GM23248 (cell line): ENCODE measurements at regions not wholly inside any gene's neighbourhood (a gene's known extent, or its start where the extent isn't known, plus 50 kb on each side); places are given as distances from the start of the nearest gene placed in this dataset.

Experiments
- DNase-seq: peaks from one replicate; pipeline ENCODE4 v3.0.0-alpha.2; 2015
- H2AFZ ChIP-seq: fragments of 200-600 bp; sonication (generic); 2 replicates; pipeline ENCODE4 v1.6.1; 2016; ENCODE audit warnings: antibody characterized with exemption
- H3F3A ChIP-seq: fragments of 200-600 bp; sonication (generic); 2 replicates; pipeline ENCODE4 v1.6.1; 2016; ENCODE audit warnings: mild to moderate bottlenecking, antibody characterized with exemption, mixed run types; ENCODE audit not compliant: insufficient read depth
- H3K27ac ChIP-seq: fragments of 200-600 bp; sonication (generic); 2 replicates; pipeline ENCODE4 v1.5.1; 2016; ENCODE audit warnings: mild to moderate bottlenecking
- H3K27me3 ChIP-seq: fragments of 200-600 bp; sonication (generic); replicated peaks from 2 replicates; pipeline ENCODE4 v1.6.1; 2016; ENCODE audit warnings: mild to moderate bottlenecking; ENCODE audit not compliant: insufficient read depth
- H3K36me3 ChIP-seq: fragments of 200-600 bp; sonication (generic); 2 replicates; pipeline ENCODE4 v1.6.1; 2016; ENCODE audit warnings: low read depth, mild to moderate bottlenecking
- H3K4me1 ChIP-seq: fragments of 200-600 bp; sonication (generic); 2 replicates; pipeline ENCODE4 v1.6.1; 2016; ENCODE audit warnings: mild to moderate bottlenecking; ENCODE audit not compliant: insufficient read depth
- H3K4me2 ChIP-seq: fragments of 200-600 bp; sonication (generic); one replicate; pipeline ENCODE4 v1.6.1; 2016; ENCODE audit warnings: mild to moderate bottlenecking; ENCODE audit not compliant: unreplicated experiment
- H3K4me3 ChIP-seq: fragments of 200-600 bp; sonication (generic); 2 replicates; pipeline ENCODE4 v1.5.1; 2016; ENCODE audit warnings: mild to moderate bottlenecking
- H3K79me2 ChIP-seq: fragments of 200-600 bp; sonication (generic); 2 replicates; pipeline ENCODE4 v1.6.1; 2016; ENCODE audit warnings: mild to moderate bottlenecking; ENCODE audit not compliant: insufficient read depth
- H3K9ac ChIP-seq: fragments of 200-600 bp; sonication (generic); 2 replicates; pipeline ENCODE4 v1.6.1; 2016; ENCODE audit warnings: mild to moderate bottlenecking
- H3K9me2 ChIP-seq: fragments of 200-600 bp; sonication (generic); 2 replicates; pipeline ENCODE4 v1.6.1; 2016; ENCODE audit warnings: mixed run types, mild to moderate bottlenecking, moderate library complexity; ENCODE audit not compliant: insufficient read depth
- H3K9me3 ChIP-seq: fragments of 200-600 bp; sonication (generic); one replicate; pipeline ENCODE4 v1.6.1; 2017; ENCODE audit warnings: low read depth
- H4K20me1 ChIP-seq: fragments of 200-600 bp; sonication (generic); 2 replicates; pipeline ENCODE4 v1.6.0; 2016; ENCODE audit not compliant: insufficient read depth
- EZH2 ChIP-seq: fragments of 200-600 bp; sonication (generic); IDR thresholded peaks from 2 replicates; pipeline ENCODE4 v1.6.1; 2018; ENCODE audit warnings: antibody characterized with exemption, mild to moderate bottlenecking; ENCODE audit not compliant: insufficient read depth, poor library complexity, severe bottlenecking
- EZH2phosphoT487 ChIP-seq: fragments of 200-600 bp; sonication (generic); IDR thresholded peaks from 2 replicates; pipeline ENCODE4 v1.6.1; 2018; ENCODE audit warnings: antibody characterized with exemption, moderate library complexity, mild to moderate bottlenecking, low read depth; ENCODE audit not compliant: insufficient read depth
- WGBS, 2 experiments: methylation state at CpG; one replicate each; pipeline ENCODE4 v1.1.6; 2015 to 2017; ENCODE audit warnings: low lambda C conversion rate in 2 of 2, low coverage in 1 of 2; ENCODE audit errors: missing lambda C conversion rate in 2 of 2; 5-methylcytosine and 5-hydroxymethylcytosine counted together
- in situ Hi-C: fragments of 300-500 bp; cut with MboI; formaldehyde crosslinking; loops from 2 replicates; pipeline ENCODE4 v1.15.0; 2020

GRCh38 chr2:22499082-22499839 is 885.7 kb upstream of the KLHL29 start:
- H3K79me2 ChIP-seq: no peaks in the 10 kb centered on the region
- H3K4me2 ChIP-seq: no peak overlapping the region
- no peak overlapping the region for H3K4me3 ChIP-seq
- no peak for TF ChIP-seq EZH2
- TF ChIP-seq EZH2phosphoT487: no peak
- no peaks in the 10 kb centered on the region for H3K9me3 ChIP-seq
- in situ Hi-C loops: no loop called here
- DNase-seq: no peak
- H3K4me1 ChIP-seq: no peaks in the 10 kb centered on the region
- no peaks in the 10 kb centered on the region for H4K20me1 ChIP-seq
- H3K36me3 ChIP-seq: no peaks in the 10 kb centered on the region
- no peaks in the 10 kb centered on the region for H3K9me2 ChIP-seq
- H3K9ac ChIP-seq: no peak overlapping the region
- no peak overlapping the region for H2AFZ ChIP-seq
- H3K27me3 ChIP-seq: no peaks in the 10 kb centered on the region
- no peak overlapping the region for H3K27ac ChIP-seq
- no peaks in the 10 kb centered on the region for H3F3A ChIP-seq
- WGBS, 2 experiments: 21 to 36% methylated on average over 4 of the region's 4 CpGs

GRCh38 chr2:22500555-22500935 is 884.4 kb upstream of the KLHL29 start:
- no peaks in the 10 kb centered on the region for H4K20me1 ChIP-seq
- H3K9ac ChIP-seq: no peak overlapping the region
- no peaks in the 10 kb centered on the region for H3K9me2 ChIP-seq
- H3K36me3 ChIP-seq: no peaks in the 10 kb centered on the region
- no peak overlapping the region for H3K4me3 ChIP-seq
- 0 to 6% methylated on average over 1 of the region's 1 CpG for WGBS, 2 experiments
- no peak overlapping the region for H2AFZ ChIP-seq
- no peak for TF ChIP-seq EZH2
- TF ChIP-seq EZH2phosphoT487: no peak
- no peaks in the 10 kb centered on the region for H3K27me3 ChIP-seq
- no peaks in the 10 kb centered on the region for H3K4me1 ChIP-seq
- H3K79me2 ChIP-seq: no peaks in the 10 kb centered on the region
- no peaks in the 10 kb centered on the region for H3K9me3 ChIP-seq
- H3K4me2 ChIP-seq: no peak overlapping the region
- no peak for DNase-seq
- in situ Hi-C loops: no loop called here
- H3F3A ChIP-seq: no peaks in the 10 kb centered on the region
- no peak overlapping the region for H3K27ac ChIP-seq

GRCh38 chr2:22501851-22502250 is 883.1 kb upstream of the KLHL29 start:
- H3K79me2 ChIP-seq: no peaks in the 10 kb centered on the region
- no peak for DNase-seq
- H2AFZ ChIP-seq: no peak overlapping the region
- no peaks in the 10 kb centered on the region for H3F3A ChIP-seq
- no peaks in the 10 kb centered on the region for H3K27me3 ChIP-seq
- H3K9me2 ChIP-seq: no peaks in the 10 kb centered on the region
- no peak overlapping the region for H3K27ac ChIP-seq
- no peak overlapping the region for H3K4me2 ChIP-seq
- no peak overlapping the region for H3K4me3 ChIP-seq
- TF ChIP-seq EZH2: no peak
- TF ChIP-seq EZH2phosphoT487: no peak
- in situ Hi-C loops: no loop called here
- no peaks in the 10 kb centered on the region for H3K4me1 ChIP-seq
- no peak overlapping the region for H3K9ac ChIP-seq
- no peaks in the 10 kb centered on the region for H3K9me3 ChIP-seq
- H4K20me1 ChIP-seq: no peaks in the 10 kb centered on the region
- no peaks in the 10 kb centered on the region for H3K36me3 ChIP-seq
- WGBS, 2 experiments: 11 to 17% methylated on average over 2 of the region's 2 CpGs

GRCh38 chr2:22513563-22513962 is 871.4 kb upstream of the KLHL29 start:
- Histone ChIP-seq H3K4me2 (no peak overlapping the region), H3K9me3 (no peaks in the 10 kb centered on the region), H3K4me1 (no peaks in the 10 kb centered on the region), H3K36me3 (no peaks in the 10 kb centered on the region), H3K4me3 (no peak overlapping the region), H2AFZ (no peak overlapping the region), H3K27me3 (no peaks in the 10 kb centered on the region), H3F3A (no peaks in the 10 kb centered on the region), H3K27ac (no peak overlapping the region), H3K79me2 (no peaks in the 10 kb centered on the region), H3K9ac (no peak overlapping the region), H4K20me1 (no peaks in the 10 kb centered on the region), H3K9me2 (no peaks in the 10 kb centered on the region)
- TF ChIP-seq EZH2phosphoT487 (no peak), EZH2 (no peak)
- in situ Hi-C loops: no loop called here
- no peak for DNase-seq
- WGBS, 2 experiments: 24 to 26% methylated on average over 4 of the region's 4 CpGs
